ENCODE measurements at regions not wholly inside any gene's neighbourhood (a gene's known extent, or its start where the extent isn't known, plus 50 kb on each side); places are given as distances from the start of the nearest gene placed in this dataset.
"Not testable (repeated sequence)": the region's sequence is repeated elsewhere in the genome, so short reads cannot be mapped to it uniquely, and the experiment has no call there.

GRCh38 chr2:175432793-175433192 lies 251.3 kb upstream of the ATP5MC3 start:
- in situ Hi-C loops (cut with MboI; ENCODE audit: low sequenced_read_pairs), result no loop called here

GRCh38 chr2:175432021-175432420 lies 250.5 kb upstream of the ATP5MC3 start:
- in situ Hi-C loops (cut with MboI; ENCODE audit: low sequenced_read_pairs), result no loop called here

DNA sequence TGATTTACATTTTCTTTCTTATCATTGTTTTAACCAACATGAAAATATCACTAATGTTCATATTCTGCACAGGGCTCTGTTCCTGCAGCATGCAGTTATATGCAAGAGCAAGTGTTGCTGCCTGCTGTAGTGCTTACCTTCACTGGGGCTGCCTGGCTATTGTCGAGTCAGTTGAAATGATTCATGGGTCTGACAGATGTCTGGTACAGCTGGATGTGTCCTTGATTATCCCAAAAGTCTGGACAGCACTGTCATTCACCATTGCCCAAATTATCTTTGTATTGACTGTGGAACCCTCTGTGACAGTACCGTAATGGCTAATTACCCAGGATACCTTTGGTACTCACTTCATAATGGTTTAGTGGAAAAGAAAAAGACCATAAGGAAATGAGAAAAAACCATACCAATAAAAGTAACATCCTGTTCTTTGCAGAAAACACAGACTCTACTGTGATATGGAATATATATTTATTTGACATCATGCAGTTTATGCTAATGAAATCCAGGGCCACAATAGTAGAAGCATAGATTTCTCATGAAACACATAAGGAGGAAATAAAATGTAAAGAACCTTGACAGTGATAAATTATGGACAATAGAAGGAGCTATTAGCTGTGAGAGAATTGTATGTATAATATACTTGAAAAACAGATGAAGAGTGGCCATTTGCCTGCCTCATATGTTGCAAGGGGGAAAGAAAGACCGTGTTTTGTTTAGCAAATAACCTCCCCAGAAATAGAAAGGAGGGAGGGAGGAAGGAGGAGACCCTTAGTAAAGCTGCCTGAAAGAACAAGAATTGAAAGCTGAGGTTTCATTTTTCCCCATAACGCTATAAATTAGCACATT lies 249.8 kb upstream of the ATP5MC3 start:
- in situ Hi-C loops (cut with MboI; ENCODE audit: low sequenced_read_pairs), result no loop called here

DNA sequence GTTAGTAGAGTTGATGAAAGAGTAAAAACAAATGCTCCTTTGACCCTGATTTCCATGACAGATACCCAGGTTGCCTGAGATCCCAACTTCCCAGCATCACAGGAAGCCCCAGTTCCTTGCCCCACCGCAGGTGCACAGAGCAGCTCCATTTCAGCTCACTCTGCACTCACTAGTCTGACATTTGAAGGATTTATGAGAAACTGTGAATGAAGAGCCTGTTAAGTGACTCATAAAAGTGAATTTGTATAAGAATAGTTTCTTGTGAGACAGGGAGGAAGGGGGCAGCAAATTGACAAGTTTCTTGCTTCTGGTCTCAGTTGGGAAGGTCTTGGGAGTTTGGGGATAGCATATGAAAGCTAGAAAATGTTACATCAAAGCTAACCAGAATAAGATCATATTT lies 248.7 kb upstream of the ATP5MC3 start:
- in situ Hi-C loops (cut with MboI; ENCODE audit: low sequenced_read_pairs), result no loop called here

DNA sequence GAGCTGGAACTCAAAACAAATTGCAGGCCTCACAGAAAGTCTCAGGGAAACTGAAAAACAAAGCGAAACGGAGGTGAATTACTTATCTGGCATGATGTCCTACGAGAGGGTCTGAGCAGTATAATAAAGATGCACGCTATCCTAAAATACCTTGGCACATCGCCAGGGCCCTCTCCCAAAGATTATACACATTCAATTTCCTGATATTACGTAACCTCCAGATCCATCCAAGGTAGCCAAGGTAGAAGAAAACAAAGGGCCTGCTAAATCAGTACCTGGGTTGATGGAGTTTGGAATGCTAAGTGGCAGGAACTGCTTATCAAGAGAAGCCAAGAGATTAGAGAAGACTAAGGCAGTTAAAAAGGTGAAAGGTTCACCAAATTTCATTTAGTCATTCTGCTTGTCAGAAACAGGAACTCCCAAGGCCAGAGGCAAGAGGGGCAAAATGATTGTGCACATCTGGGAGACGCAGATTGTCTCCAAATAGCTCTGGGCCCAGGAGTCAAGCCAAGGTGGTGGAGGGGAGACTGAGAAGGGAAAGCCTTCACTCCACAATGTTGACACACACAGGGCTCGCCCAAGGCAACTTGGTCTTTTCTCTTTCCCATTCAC lies 236.8 kb upstream of the ATP5MC3 start:
- in situ Hi-C loops (cut with MboI; ENCODE audit: low sequenced_read_pairs), result no loop called here

- in situ Hi-C loops (cut with MboI; ENCODE audit: low sequenced_read_pairs), result no loop called here
These were observed 233.5 kb upstream of the ATP5MC3 start for GRCh38 chr2:175414882-175415487.

- in situ Hi-C loops (cut with MboI; ENCODE audit: low sequenced_read_pairs), result no loop called here
These were observed 232.8 kb upstream of the ATP5MC3 start for GRCh38 chr2:175414191-175414881.

DNA sequence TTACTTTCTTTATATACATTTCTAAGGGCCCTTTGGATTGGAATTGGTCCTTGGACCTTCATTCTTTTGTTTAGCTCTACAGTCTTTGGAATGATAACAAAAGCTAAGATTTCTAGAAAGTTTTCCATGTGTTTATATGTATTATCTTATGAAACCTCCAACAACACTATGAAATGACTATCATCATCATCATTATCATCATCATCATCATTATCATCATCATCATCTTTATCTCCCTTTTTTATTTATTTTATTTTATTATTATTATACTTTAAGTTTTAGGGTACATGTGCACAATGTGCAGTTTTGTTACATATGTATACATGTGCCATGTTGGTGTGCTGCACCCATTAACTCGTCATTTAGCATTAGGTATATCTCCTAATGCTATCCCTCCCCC lies 229.4 kb upstream of the ATP5MC3 start:
- in situ Hi-C loops (cut with MboI; ENCODE audit: low sequenced_read_pairs), result not testable (repeated sequence)

- in situ Hi-C loops (cut with MboI; ENCODE audit: low sequenced_read_pairs), result no loop called here
These were observed 223.3 kb upstream of the ATP5MC3 start for GRCh38 chr2:175404839-175405238.

DNA sequence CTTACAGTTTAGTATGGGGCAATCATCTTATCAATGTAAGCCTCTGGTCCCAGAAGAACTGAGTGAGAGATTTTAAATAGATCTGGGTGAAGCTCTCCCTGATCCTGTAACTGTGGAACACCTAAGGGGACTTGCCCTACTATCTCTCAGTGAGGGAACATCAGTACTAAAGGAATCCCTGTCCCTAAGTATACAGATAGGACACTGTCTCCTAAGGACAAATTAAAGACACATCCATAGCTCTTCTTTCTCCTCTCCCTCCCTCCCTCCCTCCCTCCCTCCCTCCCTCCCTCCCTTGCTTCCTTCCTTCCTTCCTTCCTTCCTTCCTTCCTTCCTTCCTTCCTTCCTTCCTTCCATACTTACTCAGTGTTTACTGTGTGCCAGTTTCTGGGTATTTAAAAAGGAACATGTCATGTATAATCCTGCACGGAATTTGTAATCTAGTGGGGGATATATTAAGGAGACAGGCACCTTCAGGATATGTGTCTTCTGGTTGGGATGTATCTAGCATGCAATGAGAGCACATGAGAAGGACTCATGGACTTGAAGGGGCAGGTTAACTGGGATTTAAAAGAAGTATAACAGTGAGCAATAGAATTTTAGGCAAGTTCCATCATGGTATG lies 222.2 kb upstream of the ATP5MC3 start:
- in situ Hi-C loops (cut with MboI; ENCODE audit: low sequenced_read_pairs), result no loop called here

GRCh38 chr2:175402571-175402970 lies 221.1 kb upstream of the ATP5MC3 start:
- in situ Hi-C loops (cut with MboI; ENCODE audit: low sequenced_read_pairs), result no loop called here

- in situ Hi-C loops (cut with MboI; ENCODE audit: low sequenced_read_pairs), result no loop called here
These were observed 220.5 kb upstream of the ATP5MC3 start for GRCh38 chr2:175401956-175402469.

DNA sequence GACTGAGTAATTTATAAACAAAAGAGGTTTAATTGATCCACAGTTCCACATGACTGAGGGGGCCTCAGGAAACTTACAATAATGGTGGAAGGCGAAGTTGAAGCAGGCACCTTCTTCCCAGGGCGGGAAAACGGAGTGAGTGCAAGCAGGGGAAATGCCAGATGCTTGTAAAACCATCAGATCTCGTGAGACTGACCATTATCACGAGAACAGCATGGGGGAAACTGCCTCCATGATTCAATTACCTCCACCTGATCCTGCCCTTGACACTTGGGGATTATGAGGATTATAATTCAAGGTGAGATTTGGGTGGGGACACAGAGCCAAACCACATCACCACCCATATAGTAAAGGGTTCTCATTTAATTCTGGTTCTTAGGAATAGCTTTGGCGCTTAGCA lies 219.5 kb upstream of the ATP5MC3 start:
- in situ Hi-C loops (cut with MboI; ENCODE audit: low sequenced_read_pairs), result no loop called here

- in situ Hi-C loops (cut with MboI; ENCODE audit: low sequenced_read_pairs), result no loop called here
These were observed 217.8 kb upstream of the ATP5MC3 start for GRCh38 chr2:175399326-175399725.

DNA sequence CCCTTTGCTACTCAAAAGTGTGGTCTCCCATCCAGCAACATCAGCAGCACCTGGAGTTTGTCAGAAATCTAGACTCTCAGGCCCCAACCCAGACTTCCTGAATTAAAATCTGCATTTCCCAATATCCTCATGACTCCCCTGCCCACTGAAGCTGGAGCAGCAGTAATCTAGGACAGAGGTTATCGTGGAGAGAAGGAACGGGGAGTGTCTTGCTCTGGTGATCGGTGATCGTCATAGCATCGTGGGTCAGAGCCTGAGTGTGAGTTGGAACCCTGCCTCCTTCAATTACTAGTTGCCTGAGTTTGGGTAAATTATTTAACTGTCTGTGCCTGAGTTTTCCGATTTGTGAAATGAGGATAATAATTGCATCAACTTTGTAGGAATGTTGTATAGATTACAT lies 217.3 kb upstream of the ATP5MC3 start:
- in situ Hi-C loops (cut with MboI; ENCODE audit: low sequenced_read_pairs), result no loop called here

DNA sequence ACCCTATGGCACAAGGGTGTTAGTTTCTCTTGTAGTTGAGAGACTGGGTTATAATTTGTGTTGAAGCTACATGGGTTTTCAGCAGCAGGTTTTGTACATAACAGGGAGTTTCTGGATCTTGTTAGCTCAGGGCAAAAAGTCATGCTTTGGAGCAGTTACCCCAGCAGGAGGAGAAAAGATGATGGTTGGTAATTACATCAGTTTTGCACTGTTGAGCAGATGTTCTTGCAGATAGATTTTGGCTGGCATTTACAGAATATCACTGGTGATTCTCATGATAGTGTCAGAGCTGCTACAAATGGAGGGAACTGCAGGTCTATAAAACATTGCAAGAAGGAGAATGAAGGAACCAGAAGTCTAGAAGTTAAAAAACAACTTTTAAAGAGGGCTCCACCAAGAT lies 215.2 kb upstream of the ATP5MC3 start:
- in situ Hi-C loops (cut with MboI; ENCODE audit: low sequenced_read_pairs), result no loop called here

- in situ Hi-C loops (cut with MboI; ENCODE audit: low sequenced_read_pairs), result no loop called here
These were observed 212.3 kb upstream of the ATP5MC3 start for GRCh38 chr2:175393851-175394250.

DNA sequence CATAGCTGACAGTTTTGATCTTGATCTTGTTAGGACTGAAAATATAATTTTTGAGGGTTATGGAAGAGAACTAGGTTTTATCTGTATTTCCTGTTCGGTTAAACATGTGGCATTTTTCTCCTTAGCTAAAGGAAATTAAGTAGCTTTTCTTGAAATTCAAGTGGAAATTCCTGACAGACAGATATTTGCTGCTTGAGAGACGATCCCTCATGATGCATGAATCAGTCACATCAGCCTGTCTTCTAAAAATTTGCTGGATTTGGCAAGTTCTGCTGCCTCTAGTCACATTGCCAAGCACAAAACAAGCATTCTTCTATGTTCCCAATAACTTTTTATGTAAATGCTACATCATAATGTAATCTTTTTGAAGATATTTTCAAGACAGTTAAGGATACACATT lies 201.8 kb upstream of the ATP5MC3 start:
- in situ Hi-C loops (cut with MboI; ENCODE audit: low sequenced_read_pairs), result no loop called here

DNA sequence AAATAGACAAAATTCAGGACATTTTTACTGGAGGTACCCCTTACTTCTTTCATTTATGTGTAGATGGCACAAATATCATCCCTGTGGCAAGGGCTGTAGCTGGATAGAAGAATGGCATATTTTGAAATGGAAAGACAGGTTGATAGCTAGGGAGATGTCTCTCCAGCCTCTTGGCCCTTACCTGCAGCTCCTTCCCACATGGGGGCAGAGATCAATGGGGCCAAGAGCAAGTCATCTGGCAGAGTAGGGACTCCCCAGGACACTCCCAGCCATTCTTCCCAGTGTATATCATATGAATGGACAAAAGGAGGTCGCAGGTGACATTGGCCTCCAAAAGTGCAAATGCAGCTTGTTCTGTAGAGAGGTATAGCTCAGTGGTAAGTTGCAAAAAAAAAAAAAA lies 192.2 kb upstream of the ATP5MC3 start:
- in situ Hi-C loops (cut with MboI; ENCODE audit: low sequenced_read_pairs), result no loop called here

GRCh38 chr2:175372704-175373701 lies 191.5 kb upstream of the ATP5MC3 start:
- in situ Hi-C loops (cut with MboI; ENCODE audit: low sequenced_read_pairs), result no loop called here
